ENCODE measurements at regions not wholly inside any gene's neighbourhood (a gene's known extent, or its start where the extent isn't known, plus 50 kb on each side); places are given as distances from the start of the nearest gene placed in this dataset.

DNA sequence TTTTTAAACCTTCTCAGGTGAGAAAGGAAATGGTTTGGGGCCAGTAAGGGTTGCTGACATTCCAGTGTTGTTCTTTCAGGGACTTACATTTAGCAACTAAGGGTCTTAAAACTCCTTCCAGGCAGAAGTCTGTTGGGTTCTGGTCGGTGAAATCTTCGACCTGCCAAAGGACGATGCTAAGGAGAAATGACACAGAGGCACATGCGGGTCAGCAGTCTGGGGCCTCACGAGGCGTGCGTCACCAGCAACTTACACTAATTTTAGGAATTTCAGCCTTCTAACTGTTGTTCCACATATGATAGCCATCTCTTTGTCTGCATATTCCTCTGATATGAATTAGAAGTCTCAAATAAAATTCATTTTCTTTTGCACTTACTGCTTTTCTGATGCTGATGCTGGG is 64.1 kb upstream of the TMEM108 start:
- Histone ChIP-seq H3K36me3 (ENCODE audit: insufficient read depth, low read length) (no peaks in the 10 kb centered on the region), H3K4me2 (ENCODE audit: insufficient read depth, low read length) (no peak overlapping the region), H3K4me3 (ENCODE audit: insufficient read depth, low read length) (no peak overlapping the region), H3K27ac (ENCODE audit: low read depth, low read length) (no peak overlapping the region), H3K79me2 (ENCODE audit: insufficient read depth, low read length) (no peaks in the 10 kb centered on the region), H3K9me3 (ENCODE audit: low read depth, low read length) (no peaks in the 10 kb centered on the region), H3K4me1 (ENCODE audit: insufficient read depth, low read length) (peaks cover 3% of the 10 kb centered on the region), H2AFZ (ENCODE audit: low read length) (no peak overlapping the region), H3K27me3 (ENCODE audit: insufficient read depth, low read length) (no peaks in the 10 kb centered on the region), H4K20me1 (ENCODE audit: insufficient read depth, low read length) (no peaks in the 10 kb centered on the region)
- TF ChIP-seq CTCF (IDR thresholded peaks at IDR 0.05; ENCODE audit: extremely low read depth, low read depth, low read length): no peak
- no peak for DNase-seq (ENCODE audit: insufficient read length, low spot score, missing footprints)

DNA sequence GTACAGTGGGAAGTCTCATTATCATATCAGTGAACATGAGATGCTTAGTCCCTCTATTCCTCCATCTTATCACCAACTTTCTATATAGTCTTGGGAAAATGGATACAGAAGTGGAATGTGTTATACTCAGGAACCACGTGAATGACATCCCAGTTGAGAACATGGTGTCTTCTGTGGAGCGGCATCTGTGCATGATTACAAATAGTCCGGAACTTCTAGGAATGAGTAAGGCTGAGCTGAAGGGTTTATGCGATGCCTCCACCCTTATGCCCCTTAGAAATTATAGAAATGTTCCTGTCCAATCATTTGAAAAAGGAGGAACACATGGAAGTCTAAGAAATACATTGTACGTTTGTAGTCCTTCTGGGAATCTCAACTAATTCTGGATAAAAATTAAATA is 64.8 kb upstream of the TMEM108 start:
- no peak for TF ChIP-seq CTCF (IDR thresholded peaks at IDR 0.05; ENCODE audit: extremely low read depth, low read depth, low read length)

DNA sequence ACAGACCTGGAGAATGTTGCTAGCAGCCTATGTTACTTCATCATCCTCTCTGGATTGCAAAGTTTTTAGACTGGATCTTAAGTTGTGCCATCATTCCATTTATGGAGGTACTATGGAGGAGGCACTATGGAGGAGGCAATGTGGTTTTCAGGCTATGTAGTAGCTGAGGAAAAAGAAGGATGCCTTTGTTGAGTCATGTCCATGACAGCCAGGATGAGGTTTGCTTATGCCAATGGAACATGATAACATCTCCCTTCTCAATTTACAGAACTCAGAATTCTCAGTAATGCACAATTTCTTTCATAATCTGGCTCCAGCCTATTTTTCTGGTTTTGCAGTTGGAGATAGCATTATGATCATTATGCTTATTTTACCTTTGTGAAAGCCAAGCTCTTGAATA is 65.9 kb upstream of the TMEM108 start:
- H3K27ac ChIP-seq (ENCODE audit: low read depth, low read length): no peak overlapping the region
- H3K4me2 ChIP-seq (ENCODE audit: insufficient read depth, low read length): no peak overlapping the region
- H4K20me1 ChIP-seq (ENCODE audit: insufficient read depth, low read length): no peaks in the 10 kb centered on the region
- no peak for TF ChIP-seq CTCF (IDR thresholded peaks at IDR 0.05; ENCODE audit: extremely low read depth, low read depth, low read length)
- no peak overlapping the region for H3K4me3 ChIP-seq (ENCODE audit: insufficient read depth, low read length)
- H3K4me1 ChIP-seq (ENCODE audit: insufficient read depth, low read length): peaks cover 3% of the 10 kb centered on the region
- H3K27me3 ChIP-seq (ENCODE audit: insufficient read depth, low read length): no peaks in the 10 kb centered on the region
- no peak overlapping the region for H2AFZ ChIP-seq (ENCODE audit: low read length)
- no peaks in the 10 kb centered on the region for H3K9me3 ChIP-seq (ENCODE audit: low read depth, low read length)
- no peak for DNase-seq (ENCODE audit: insufficient read length, low spot score, missing footprints)
- H3K36me3 ChIP-seq (ENCODE audit: insufficient read depth, low read length): no peaks in the 10 kb centered on the region
- H3K79me2 ChIP-seq (ENCODE audit: insufficient read depth, low read length): no peaks in the 10 kb centered on the region

More for the DNA sequence above, 64.8 kb upstream of the TMEM108 start:
- no peaks in the 10 kb centered on the region for H3K9me3 ChIP-seq (ENCODE audit: low read depth, low read length)
- no peak overlapping the region for H3K27ac ChIP-seq (ENCODE audit: low read depth, low read length)
- no peak overlapping the region for H2AFZ ChIP-seq (ENCODE audit: low read length)
- H3K4me3 ChIP-seq (ENCODE audit: insufficient read depth, low read length): no peak overlapping the region
- no peaks in the 10 kb centered on the region for H4K20me1 ChIP-seq (ENCODE audit: insufficient read depth, low read length)
- H3K79me2 ChIP-seq (ENCODE audit: insufficient read depth, low read length): no peaks in the 10 kb centered on the region
- H3K4me1 ChIP-seq (ENCODE audit: insufficient read depth, low read length): peaks cover 3% of the 10 kb centered on the region
- DNase-seq (ENCODE audit: insufficient read length, low spot score, missing footprints): no peak
- no peaks in the 10 kb centered on the region for H3K27me3 ChIP-seq (ENCODE audit: insufficient read depth, low read length)
- no peaks in the 10 kb centered on the region for H3K36me3 ChIP-seq (ENCODE audit: insufficient read depth, low read length)
- H3K4me2 ChIP-seq (ENCODE audit: insufficient read depth, low read length): no peak overlapping the region

- no peak for TF ChIP-seq CTCF (IDR thresholded peaks at IDR 0.05; ENCODE audit: extremely low read depth, low read depth, low read length)
- Histone ChIP-seq H3K4me1 (ENCODE audit: insufficient read depth, low read length) (no peaks in the 10 kb centered on the region), H3K9me3 (ENCODE audit: low read depth, low read length) (no peaks in the 10 kb centered on the region), H2AFZ (ENCODE audit: low read length) (no peak overlapping the region), H3K4me3 (ENCODE audit: insufficient read depth, low read length) (no peak overlapping the region), H4K20me1 (ENCODE audit: insufficient read depth, low read length) (no peaks in the 10 kb centered on the region), H3K36me3 (ENCODE audit: insufficient read depth, low read length) (no peaks in the 10 kb centered on the region), H3K27me3 (ENCODE audit: insufficient read depth, low read length) (peaks cover 3% of the 10 kb centered on the region), H3K79me2 (ENCODE audit: insufficient read depth, low read length) (no peaks in the 10 kb centered on the region), H3K27ac (ENCODE audit: low read depth, low read length) (no peak overlapping the region), H3K4me2 (ENCODE audit: insufficient read depth, low read length) (no peak overlapping the region)
- no peak for DNase-seq (ENCODE audit: insufficient read length, low spot score, missing footprints)
These were observed 71.8 kb upstream of the TMEM108 start for GRCh38 chr3:132966374-132966773.

All from osteoblast (primary cell).